GM19240 (cell line): ENCODE measurements at regions not wholly inside any gene's neighbourhood (a gene's known extent, or its start where the extent isn't known, plus 50 kb on each side); places are given as distances from the start of the nearest gene placed in this dataset.

Experiments
- DNase-seq: peaks from one replicate; pipeline ENCODE4 v3.0.0; 2011; ENCODE audit warnings: low spot score; ENCODE audit not compliant: insufficient read length

DNA sequence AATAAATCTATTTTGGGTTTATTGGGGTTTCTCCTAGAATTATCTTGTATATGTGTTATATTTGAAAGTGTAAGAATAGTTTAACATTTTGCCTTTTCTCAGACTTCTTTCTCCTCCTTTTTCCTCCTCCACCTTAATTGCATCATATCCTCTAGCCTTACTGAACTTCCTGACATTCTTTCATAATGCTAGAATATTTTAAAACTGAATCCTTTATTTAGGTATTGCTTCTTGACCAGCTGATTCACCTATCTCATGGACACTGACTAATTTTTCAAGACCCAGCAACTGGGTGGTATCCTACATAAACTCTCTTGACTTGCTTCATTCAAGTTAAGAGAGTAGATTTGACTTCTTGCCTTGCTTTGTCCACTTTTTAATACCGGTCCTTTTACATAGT is 1508.9 kb downstream of the STIM2 start:
- no peak for DNase-seq

DNA sequence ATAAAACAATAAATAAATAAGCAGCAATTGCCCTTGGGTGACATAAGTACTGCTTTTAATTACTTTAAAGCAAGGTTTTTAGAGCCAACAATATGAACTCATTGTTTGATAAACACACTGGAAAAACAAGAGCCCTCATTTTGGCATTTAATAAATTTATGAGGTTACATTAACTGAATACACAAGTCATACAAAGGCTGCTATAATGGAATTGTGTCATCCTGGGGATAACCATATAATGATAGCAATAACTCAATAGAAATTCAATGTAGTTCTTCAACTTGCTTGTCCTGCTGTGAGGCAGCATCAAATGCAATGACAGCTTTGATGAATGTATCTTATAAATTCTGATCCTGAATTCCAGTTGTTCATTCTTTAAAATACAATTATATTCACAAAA is 1512.5 kb downstream of the STIM2 start:
- DNase-seq: no peak

DNA sequence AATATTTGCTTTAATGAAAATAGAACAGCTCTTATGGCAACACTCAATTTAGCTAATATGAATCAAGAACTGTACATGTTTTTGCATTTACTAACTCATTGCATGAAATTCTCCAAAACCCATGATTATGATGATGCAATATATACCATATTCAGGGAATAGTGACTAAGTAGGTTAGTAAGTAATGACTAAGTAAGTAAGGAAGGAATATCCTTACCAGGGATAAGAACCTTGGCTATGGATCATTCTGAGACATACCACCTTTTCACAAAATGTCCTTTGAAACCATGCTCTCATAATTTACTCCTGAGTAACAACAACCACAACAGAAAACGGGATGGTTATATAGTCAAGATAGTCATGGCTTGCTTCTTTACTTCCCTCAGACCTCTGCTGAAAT is 1513.0 kb downstream of the STIM2 start:
- no peak for DNase-seq

DNA sequence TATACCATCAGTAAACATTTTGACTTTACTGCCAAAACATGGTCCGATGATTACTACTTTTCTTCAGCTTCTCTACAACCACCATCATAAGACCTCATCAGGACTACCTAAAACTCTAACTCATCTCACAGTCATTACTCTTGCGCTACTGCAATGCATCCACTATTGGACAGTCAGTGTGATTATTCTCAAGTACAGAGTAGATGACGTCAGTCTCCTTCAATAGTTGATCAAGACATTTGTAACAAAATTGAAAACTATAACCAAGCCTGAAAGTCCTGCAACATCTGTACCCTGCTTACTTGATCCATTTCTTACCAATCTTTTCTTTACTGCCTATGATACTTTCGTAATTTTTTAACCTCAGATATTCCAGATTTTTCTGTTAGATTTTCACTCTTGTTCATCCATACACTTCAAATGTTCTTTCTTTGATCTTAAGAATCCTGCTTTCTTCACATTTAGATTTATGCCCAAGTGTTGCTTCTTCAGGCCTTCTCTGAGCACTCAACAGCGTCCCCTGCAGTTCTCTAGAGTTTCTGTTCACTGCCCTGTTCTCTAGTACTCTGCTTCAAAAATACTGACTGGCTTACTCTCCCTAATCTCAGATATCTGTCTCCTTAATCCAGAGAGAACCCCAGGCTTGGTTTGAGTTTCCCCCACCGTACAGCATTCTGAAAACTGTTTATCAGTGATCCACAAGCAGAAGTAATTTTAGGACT is 1517.6 kb downstream of the STIM2 start:
- no peak for DNase-seq

DNA sequence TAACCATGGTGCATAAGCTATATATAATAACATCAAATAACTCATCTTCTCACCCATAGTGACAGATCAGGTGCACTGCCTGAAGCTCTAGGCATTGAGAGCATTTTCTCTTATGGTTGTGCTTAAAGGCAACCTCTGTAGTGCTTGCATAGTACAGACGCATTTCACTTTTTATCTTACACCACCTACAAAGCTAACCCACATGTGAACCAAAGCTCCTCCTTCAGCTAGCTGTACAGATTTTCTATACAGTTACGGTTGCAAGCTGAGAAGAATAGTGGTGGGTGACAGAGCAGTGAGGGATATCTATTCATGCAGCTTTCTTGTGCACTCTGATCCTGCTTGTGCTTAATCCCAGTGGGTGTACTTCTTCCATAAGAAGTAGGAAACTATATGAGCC is 1525.2 kb downstream of the STIM2 start:
- DNase-seq: no peak

DNA sequence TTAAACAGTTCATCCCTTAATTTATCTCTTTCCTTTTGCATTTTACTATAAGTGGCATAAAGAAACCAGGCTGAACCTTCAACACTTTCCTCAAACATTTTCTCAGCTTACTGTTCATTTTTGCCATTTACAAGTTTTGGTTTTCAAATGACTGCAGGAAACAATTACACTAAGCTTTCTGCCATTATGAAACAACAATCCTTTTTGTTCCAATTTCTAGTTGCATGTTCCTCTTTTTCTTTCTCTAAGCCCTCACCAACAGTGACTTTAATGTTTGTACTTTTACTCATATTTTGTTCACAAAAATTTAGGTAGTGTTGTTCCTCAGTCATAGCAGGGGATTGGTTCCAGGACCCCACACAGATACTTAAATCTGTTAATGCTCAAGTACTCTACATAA is 1526.1 kb downstream of the STIM2 start:
- no peak for DNase-seq

DNA sequence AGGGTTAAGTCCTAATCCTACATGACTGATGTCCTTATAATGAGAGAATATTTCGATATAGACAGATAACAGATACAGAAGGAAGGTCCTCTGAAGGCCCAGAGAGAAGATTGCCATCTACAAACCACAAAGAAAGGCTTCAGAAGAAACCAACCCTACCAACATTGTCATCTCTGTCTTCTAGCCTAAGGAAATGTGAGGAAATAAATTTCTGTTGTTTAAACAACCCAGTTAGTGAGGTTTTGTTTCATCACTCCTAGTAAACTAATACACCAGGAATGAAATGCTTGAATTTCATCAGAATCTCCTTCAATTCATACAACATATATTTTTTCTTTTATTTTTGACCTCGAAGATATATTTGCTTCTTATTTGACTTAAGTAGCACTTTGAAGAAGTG is 1527.8 kb downstream of the STIM2 start:
- DNase-seq: no peak

DNA sequence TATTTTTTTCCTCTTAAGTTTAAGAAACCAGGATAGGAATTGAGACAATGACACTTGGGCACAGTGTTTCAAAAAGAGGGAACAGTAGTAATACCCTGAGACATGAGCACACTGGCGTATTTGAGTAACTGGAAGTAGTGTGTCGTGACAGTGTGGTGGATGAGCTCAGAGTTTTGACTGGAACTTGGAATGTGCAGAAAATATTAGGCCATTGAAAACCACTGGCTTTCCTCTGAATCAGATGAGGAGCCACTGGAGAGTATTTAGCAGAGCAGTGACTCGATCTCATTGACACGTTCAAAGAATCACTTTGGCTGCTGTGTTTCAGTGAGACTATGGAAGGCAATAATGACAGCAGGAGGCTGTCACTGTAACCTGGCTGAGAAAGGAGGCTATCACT is 1531.2 kb downstream of the STIM2 start:
- no peak for DNase-seq

DNA sequence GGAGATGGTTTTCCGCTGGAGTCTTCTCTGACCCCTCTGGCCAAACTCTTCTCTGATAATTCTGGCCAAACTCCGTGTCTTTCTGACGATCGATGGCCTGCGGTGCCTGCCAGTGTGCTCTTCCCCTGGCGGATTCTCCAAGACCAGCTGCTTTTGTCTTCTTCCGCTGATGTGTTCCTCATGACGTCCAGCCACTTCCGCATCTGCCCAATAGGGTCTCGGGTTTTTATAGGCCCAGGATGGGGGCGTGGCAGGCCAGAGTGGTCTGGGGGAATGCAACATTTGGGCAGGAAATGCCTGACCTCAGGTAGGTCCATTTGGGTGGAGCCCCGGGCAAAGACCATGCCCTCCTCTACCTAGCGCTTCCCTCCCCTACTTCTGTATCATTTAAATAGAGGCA is 1542.1 kb downstream of the STIM2 start:
- no peak for DNase-seq

DNA sequence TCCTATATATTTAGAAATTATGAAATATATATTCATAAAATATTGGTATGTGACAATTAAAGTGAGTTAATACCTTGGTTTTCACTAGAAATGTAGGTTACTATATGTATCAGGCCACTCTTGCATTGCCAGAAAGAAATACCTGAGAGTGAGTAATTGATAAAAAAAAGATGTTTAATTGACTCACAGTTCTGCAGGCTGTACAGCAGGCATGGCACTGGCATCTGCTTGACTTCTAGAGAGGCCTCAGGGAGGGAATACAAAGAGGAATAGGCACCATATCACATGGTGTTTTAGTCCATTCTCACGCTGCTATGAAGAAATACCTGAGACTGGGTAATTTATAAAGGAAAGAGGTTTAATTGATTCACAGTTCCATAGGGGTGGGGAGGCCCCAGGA is 1560.6 kb downstream of the STIM2 start:
- DNase-seq: no peak

DNA sequence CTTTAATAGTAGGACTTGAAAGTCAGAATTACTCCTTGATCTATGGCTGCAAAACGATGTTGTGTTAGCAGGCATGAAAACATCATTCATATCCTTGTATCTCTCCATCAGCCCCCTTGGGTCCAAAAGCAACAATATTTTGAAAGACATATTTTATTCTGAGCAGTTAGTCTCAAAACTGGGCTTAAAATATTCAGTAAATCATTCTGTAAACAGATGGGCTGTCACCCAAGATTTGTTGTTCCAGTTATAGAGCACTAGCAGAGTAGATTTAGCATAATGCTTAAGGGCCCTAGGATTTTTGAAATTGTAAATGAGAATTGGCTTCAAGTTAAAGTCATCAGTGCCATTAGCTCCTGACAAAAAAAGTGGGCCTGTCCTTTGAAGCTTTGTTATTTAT is 1565.6 kb downstream of the STIM2 start:
- DNase-seq: no peak

DNA sequence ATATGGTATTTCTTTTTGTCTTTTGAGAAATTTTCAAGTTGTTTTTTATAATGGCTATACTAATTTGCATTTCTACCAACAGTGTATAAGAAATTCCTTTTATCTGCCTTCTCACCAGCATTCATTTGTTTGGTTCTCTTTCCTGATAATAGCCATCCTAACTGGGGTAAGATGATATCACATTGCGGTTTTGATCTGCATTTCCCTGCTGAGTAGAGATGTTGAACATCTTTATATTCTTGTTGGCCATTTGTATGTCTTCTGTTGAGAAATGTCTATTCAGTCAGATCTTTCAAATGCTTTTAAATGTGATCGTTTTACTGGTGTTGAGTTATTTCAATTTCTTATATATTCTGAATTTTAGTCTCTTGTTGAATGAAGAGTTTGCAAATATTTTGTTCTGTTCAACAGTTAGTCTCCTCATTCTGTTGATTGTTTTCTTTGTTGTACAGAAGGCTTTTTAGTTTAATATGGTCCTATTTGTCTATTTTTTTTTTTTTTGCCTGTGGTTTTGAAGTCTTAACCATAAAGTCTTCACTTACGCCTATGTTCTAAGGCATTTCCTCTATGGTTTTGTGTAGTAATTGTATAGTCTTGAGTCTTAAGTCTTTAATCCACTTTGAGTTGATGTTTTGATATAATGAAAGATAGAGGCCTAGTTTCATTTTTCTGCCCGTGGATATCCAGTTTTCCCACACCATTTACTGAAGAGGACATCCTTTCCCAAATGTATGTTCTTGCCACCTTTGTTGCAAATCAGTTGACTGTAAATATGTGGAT is 1566.9 kb downstream of the STIM2 start:
- no peak for DNase-seq

DNA sequence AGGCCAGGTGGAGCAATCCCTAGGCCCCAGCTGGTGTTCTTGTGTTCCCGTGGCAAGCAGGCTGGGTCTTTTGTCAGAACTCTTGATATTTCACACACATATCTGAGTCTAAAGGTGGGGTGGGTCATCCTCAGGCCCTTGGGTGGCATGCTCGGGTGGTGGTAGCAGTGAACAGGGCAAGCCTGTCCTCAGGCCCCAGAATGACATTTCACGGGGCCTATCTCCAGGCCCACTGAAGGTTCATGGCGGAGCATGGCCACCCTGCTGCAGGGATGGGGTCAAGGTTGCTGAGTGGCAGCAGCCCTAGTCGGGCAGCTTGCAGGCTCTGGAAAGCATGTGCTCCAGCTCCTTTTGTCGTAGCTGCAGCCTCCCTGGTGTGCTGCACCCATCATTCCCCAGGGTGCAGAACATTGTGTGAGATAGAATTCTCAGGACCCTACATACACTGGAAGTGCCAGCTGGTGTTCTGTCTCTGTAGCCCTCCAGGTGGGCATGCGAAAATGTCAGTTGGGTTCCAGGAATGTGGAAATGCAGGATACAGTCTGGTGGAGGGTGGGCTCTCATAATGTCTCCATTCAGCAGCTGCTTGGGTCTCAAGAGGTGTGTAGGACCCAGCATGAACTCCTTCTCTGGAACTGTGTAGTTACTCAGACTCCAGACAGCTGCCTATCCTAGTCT is 1571.8 kb downstream of the STIM2 start:
- DNase-seq: no peak

DNA sequence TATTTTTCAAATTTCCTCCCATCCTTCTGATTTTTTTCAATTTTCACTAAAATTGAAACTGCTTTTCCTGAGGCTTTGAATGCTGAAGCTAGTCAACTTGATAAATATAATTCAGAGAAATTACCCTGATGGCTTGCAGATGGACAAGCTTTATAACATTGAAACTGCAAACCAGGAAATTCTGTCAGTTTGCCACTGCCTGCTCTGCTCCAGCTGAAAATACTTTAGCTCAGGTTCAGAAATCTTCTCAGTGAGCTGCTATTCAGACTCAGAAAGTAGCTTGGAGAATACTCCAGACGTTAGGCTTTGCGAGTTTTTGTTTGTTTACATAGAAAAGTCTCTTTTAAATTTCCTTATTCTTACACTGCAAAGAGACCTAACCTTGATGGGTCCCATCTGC is 1574.7 kb downstream of the STIM2 start:
- DNase-seq: no peak

DNA sequence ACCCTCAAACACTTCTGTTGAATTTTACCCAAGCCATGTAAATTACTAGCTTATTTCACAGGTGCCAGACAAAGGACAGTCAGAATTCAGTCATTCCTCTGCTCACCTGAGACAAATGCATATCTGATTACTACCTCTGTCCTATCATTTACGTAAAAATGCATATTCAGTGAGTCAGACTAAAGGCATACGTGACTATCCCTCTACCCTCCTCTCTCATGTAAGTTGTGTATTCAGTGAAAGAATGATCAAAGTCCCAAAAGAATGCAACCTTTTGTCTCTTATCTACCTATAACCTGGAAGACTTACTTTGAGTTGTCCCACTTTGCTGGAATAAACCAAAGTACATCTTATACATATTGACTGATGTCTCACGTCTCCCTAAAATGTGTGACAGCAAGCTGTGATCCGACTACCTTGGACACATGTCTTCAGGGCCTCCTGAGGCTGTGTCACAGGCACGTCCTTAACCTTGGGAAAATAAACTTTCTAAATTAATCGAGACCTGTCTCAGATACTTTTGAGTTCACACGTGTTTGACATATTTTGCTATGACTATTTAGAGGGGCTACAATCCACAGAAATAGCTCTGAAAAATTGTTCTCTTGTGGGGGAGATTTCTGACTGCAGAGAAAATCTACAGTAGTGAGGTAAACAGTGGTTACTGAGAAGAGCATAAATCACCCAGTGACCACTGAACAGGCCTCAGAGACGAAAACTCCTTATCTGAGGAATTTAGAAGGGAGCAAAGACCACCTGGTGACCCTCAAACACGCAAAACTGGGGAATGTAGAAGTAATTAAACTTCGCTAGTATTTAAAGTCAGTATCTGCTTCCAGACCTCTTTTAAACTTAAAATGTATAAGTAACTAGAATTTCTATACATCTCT is 1575.8 kb downstream of the STIM2 start:
- no peak for DNase-seq

DNA sequence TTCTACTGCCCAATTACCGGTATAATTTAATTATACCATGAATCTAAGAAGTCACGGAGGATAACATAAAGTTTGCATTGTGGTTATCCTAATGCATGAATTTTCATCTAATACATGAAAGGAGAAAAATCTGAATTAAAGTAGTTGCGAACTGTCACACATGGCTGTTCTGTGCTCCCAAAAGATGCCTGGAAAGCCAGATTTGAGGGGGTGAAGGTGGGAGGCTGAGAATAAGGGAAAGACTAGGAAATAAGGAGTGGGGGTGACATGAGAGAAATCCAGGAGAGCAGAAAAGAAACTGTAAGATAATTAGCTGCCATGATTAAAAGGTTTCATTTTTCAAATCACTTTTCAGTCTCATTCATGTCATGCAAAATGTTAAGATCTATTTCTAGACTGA is 1582.7 kb downstream of the STIM2 start:
- no peak for DNase-seq

DNA sequence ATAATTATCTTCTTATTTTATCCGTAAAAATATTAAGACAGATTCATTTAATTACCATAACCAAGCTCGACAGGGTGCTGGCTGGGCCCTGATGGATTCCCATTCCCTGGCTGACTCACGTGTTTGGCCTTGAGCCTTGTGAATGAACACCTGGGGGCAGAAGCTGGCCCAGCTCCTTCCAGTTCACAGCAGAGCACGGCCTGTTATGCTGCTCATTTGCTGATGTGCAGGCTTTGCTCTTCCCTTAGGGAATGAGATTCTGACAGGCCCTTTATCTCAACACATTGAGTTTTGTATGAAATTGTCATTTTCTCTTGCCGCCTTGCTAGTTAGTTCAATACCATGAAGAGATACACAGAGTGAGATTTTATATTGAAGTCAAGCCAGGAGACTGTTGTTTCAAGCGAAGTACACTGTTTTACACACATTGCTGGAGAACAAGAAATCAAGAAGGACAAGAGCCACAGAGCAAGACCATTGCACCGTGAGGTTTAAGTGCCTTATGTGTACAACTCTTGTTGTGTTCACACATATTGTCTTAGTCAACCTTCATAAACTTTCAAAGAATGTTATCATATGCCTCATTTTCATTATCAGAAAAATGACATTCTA is 1583.3 kb downstream of the STIM2 start:
- DNase-seq: no peak

DNA sequence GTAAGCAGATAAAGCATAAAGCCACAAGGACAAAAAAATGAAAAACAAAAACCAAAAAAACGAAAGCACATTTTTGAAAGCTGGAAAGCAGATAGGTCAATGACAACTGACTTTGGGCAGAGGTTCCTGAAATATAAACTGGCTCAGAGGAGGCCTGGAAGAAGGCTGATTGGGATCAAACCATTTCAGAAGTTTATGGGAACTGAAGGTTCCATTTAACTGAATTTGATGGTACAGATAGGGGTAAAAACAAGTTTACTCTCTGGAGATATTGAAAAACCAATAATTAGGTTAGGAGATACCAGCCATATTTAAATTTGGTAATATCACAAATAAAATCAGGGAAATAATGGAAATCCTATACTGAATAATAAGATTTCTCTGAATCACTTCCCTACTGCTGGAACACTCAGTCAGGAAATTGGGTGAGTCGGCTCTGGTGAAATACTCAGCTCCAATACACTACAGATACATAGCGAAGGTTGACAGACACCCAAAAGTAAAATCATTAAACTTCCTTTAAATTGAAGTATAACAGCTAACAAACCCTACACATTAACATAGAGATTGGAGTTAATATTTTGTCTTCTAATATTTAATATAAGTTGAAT is 1584.3 kb downstream of the STIM2 start:
- no peak for DNase-seq

DNA sequence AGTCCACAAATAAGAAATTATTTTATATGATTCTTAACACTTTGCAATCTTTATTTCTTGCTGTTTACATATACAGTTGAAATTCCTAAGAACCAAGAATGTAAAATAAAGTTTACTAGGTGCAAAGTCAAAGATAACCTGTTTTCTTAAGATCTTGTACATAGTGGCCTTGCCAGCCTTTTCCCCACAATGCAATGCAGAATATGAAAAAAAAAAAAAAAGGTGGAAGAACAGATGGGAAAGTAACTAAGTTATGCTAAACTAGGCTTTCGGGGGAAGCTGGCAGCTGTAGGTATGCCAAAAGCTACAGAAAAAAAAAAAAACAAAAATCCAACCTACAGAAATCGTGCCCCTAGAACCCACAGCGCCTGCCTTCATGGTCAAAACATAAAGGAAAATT is 1588.4 kb downstream of the STIM2 start:
- DNase-seq: no peak

DNA sequence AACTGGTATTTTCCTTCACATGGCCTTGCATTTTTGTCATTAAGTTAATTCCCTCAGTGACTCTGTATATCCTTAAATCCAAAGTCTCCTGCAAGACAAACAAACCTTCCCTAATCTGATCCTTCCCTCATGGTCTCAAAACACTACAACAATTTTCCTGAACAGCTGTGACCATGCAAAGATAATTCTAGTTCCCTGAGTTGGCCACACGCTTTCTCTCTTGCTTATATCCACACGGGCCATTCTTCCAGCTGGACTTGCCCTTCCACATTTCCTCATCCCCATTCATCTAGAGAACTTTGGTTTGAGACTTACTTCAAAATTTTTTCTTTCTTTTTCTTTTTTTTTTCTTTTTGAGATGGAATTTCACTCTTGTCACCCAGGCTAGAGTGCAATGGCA is 1590.7 kb downstream of the STIM2 start:
- no peak for DNase-seq
